Panc1 (cell line): ENCODE measurements at regions not wholly inside any gene's neighbourhood (a gene's known extent, or its start where the extent isn't known, plus 50 kb on each side); places are given as distances from the start of the nearest gene placed in this dataset.

ENCODE experiments used
- ATAC-seq: fragments of 200-7000 bp; cut with Tn5 transposase; 2 replicates; pipeline ENCODE4 v1.9.1; 2020; ENCODE audit warnings: mild to moderate bottlenecking, moderate library complexity
- BruUV-seq: library from RNA; stranded (reverse); fragments of 400-500 nt; replicated peaks from 2 replicates; lab custom pipeline; 2021; lab: Mats Ljungman, UMichigan
- CTCF ChIA-PET: fragments of 300-600 bp; sonication (Branson Sonifier 250); formaldehyde crosslinking; loops from one replicate; lab custom pipeline; 2022; ENCODE audit warnings: antibody characterized with exemption; lab: Charles Lee
- POLR2A ChIA-PET: fragments of 300-600 bp; sonication (Branson Sonifier 250); formaldehyde crosslinking; loops from one replicate; lab custom pipeline; 2022; ENCODE audit warnings: antibody characterized with exemption; lab: Charles Lee
- DNase-seq: peaks from one replicate; pipeline ENCODE4 v3.0.0-alpha.2; 2010; ENCODE audit warnings: low read depth, low spot score
- H3K27ac ChIP-seq: 2 replicates; pipeline ENCODE4 v1.5.1; 2011; ENCODE audit warnings: mild to moderate bottlenecking, low read length, inconsistent platforms
- H3K27me3 ChIP-seq: fragments of 200-500 bp; sonication (Bioruptor generic); 2 replicates; pipeline ENCODE4 v1.6.0; 2014; ENCODE audit warnings: low read length, inconsistent platforms; ENCODE audit not compliant: control insufficient read depth, insufficient read depth
- H3K36me3 ChIP-seq: fragments of 200-500 bp; sonication (Bioruptor generic); 2 replicates; pipeline ENCODE4 v1.5.1; 2014; ENCODE audit warnings: inconsistent platforms, mild to moderate bottlenecking, low read length, moderate library complexity; ENCODE audit not compliant: control insufficient read depth, insufficient read depth
- H3K4me1 ChIP-seq: 2 replicates; pipeline ENCODE4 v1.5.1; 2011; ENCODE audit warnings: inconsistent platforms, mild to moderate bottlenecking, low read length, moderate library complexity; ENCODE audit not compliant: control insufficient read depth, insufficient read depth
- H3K4me3 ChIP-seq, 2 experiments: 2 replicates each; pipeline ENCODE4 v1.5.1; 2011 to 2012; ENCODE audit warnings: low read depth in 2 of 2, low read length in 2 of 2, mild to moderate bottlenecking in 2 of 2, inconsistent platforms in 1 of 2, moderate library complexity in 1 of 2
- H3K9me3 ChIP-seq: fragments of 200-500 bp; sonication (Bioruptor generic); 2 replicates; pipeline ENCODE4 v1.5.1; 2014; ENCODE audit warnings: low read depth, mild to moderate bottlenecking, inconsistent platforms, low read length, moderate library complexity; ENCODE audit not compliant: control insufficient read depth, insufficient read depth
- CTCF ChIP-seq: fragments of 450-650 bp; IDR thresholded peaks from 2 replicates; pipeline ENCODE4 v1.5.1; 2017; ENCODE audit warnings: mild to moderate bottlenecking
- POLR2AphosphoS5 ChIP-seq: IDR thresholded peaks from 2 replicates; pipeline ENCODE4 v1.6.1; 2012; ENCODE audit warnings: mild to moderate bottlenecking, low read depth, low read length, moderate library complexity
- REST ChIP-seq, 2 experiments: IDR thresholded peaks; 2 replicates each; pipeline ENCODE4 v1.6.1; 2011 to 2012; ENCODE audit warnings: low read depth in 2 of 2, control low read depth in 1 of 2, low read length in 1 of 2, mild to moderate bottlenecking in 1 of 2, moderate library complexity in 1 of 2; ENCODE audit not compliant: insufficient read depth in 1 of 2
- SIN3A ChIP-seq: IDR thresholded peaks from 2 replicates; pipeline ENCODE4 v1.6.1; 2012; ENCODE audit warnings: low read depth, mild to moderate bottlenecking, low read length, moderate library complexity, borderline replicate concordance; ENCODE audit not compliant: insufficient read depth
- TCF7L2 ChIP-seq: IDR thresholded peaks from 2 replicates; pipeline ENCODE4 v1.6.1; 2011; ENCODE audit warnings: mild to moderate bottlenecking, low read depth, low read length, inconsistent platforms
- in situ Hi-C: cut with HindIII; loops from 2 replicates; pipeline ENCODE4 v1.10.0; 2016; ENCODE audit warnings: low sequenced_read_pairs, low pct_unique_long_range_greater_than_20kb
- intact Hi-C: fragments of 100-400 bp; cut with micrococcal nuclease; formaldehyde crosslinking; loops from one replicate; pipeline ENCODE4 v1.10.0; 2022; ENCODE audit not compliant: unreplicated experiment

GRCh38 chr22:22033803-22034468, 51.3 kb upstream of the TOP3B start:
- ATAC-seq (no peak), DNase-seq (no peak)
- no peak for TF ChIP-seq REST (IDR thresholded peaks at IDR 0.05; ENCODE audit: insufficient read depth in 1 of 2, low read depth in 2 of 2, low read length in 1 of 2)
- no peak for TF ChIP-seq TCF7L2
- no peak for TF ChIP-seq POLR2AphosphoS5
- no peak for TF ChIP-seq CTCF
- TF ChIP-seq SIN3A = no peak
- no peaks in the 10 kb centered on the region for H3K9me3 ChIP-seq
- H3K36me3 ChIP-seq = no peaks in the 10 kb centered on the region
- intact Hi-C loops (no loop called here), in situ Hi-C loops (no loop called here)
- no peak overlapping the region for H3K4me3 ChIP-seq
- no TSS peak for BruUV-seq
- POLR2A ChIA-PET = no interaction called here
- no peaks in the 10 kb centered on the region for H3K4me1 ChIP-seq
- H3K27me3 ChIP-seq = no peaks in the 10 kb centered on the region; the same call in 1 of the 2 replicates
- CTCF ChIA-PET = no interaction called here
- no peak overlapping the region for H3K27ac ChIP-seq

GRCh38 chr22:22032906-22033802, 50.6 kb upstream of the TOP3B start:
- in situ Hi-C loops = no loop called here
- TF ChIP-seq TCF7L2 (no peak), REST (IDR thresholded peaks at IDR 0.05; ENCODE audit: insufficient read depth in 1 of 2, low read depth in 2 of 2, low read length in 1 of 2) (no peak), CTCF (no peak), POLR2AphosphoS5 (no peak), SIN3A (no peak)
- intact Hi-C loops = no loop called here
- Histone ChIP-seq H3K27me3 (no peaks in the 10 kb centered on the region; the same call in 1 of the 2 replicates), H3K9me3 (no peaks in the 10 kb centered on the region), H3K4me1 (no peaks in the 10 kb centered on the region), H3K4me3 (no peak overlapping the region), H3K27ac (no peak overlapping the region), H3K36me3 (no peaks in the 10 kb centered on the region)
- ChIA-PET POLR2A (no interaction called here), CTCF (no interaction called here)
- ATAC-seq (no peak), DNase-seq (no peak)
- BruUV-seq = no TSS peak
